Fibroblast of villous mesenchyme (primary cell): ENCODE measurements at regions not wholly inside any gene's neighbourhood (a gene's known extent, or its start where the extent isn't known, plus 50 kb on each side); places are given as distances from the start of the nearest gene placed in this dataset.

ENCODE experiments used
- DNase-seq: peaks from one replicate; pipeline ENCODE4 v3.0.0-alpha.2; 2010; ENCODE audit warnings: low read depth
- H3K4me3 ChIP-seq: 2 replicates; pipeline ENCODE4 v1.5.1; 2011; ENCODE audit warnings: low read depth, mild to moderate bottlenecking, low read length
- CTCF ChIP-seq: IDR thresholded peaks from 2 replicates; pipeline ENCODE4 v1.5.1; 2012; ENCODE audit warnings: low read depth, mild to moderate bottlenecking, low read length; ENCODE audit not compliant: insufficient read depth

- no peak for DNase-seq
- H3K4me3 ChIP-seq: no peak overlapping the region
- TF ChIP-seq CTCF: no peak
Measured at GRCh38 chr18:23363865-23364570, 89.1 kb upstream of the RIOK3 start.

DNA sequence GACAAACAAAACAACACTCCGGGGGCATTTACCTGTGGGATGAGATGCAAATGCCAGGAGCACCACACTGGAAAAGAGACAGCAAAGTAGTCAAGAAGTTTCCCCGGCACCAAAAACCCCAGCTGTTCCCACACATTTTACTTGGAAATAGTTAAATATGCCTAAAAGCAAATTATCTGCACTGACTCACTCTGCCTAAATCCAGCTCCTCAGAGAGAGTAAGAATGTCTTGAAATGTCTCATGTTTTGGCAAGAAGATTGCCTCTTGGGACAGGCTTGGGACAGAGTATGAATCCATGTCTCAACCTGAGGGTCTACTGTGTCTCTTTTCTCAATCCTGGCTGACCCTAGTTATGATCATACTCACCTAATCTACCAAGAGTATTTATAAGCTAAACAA is 87.5 kb upstream of the RIOK3 start:
- DNase-seq: peak; percentile 38
- no peak for TF ChIP-seq CTCF
- H3K4me3 ChIP-seq: no peak overlapping the region

DNA sequence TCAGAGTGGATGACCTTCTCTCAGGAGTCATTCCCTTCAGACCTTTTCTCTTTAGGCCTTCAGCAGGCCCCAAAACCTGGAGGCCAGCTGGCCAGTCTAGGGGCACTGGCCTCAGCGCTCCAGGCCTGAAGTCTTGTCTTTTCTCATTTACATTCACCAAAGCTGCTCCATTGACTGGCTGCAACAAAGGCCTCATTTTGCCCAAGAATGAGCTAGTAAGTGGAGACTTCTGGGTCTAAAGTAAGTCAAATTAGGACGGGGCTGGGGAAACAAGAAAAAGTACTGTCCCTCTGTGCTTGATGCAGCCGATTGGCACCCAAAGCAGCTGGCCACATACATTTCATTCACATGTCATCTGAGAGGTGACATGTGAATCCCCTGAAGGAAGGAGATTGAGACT is 83.8 kb upstream of the RIOK3 start:
- DNase-seq: no peak
- H3K4me3 ChIP-seq: no peak overlapping the region
- no peak for TF ChIP-seq CTCF

GRCh38 chr18:23373570-23373969 is 79.5 kb upstream of the RIOK3 start:
- DNase-seq: no peak
- no peak for TF ChIP-seq CTCF
- no peak overlapping the region for H3K4me3 ChIP-seq

- DNase-seq: peak; percentile 93
- H3K4me3 ChIP-seq: no peak overlapping the region
- TF ChIP-seq CTCF: no peak
Measured at GRCh38 chr18:23377669-23378301, 75.3 kb upstream of the RIOK3 start.

- DNase-seq: peak; percentile 23
- no peak for TF ChIP-seq CTCF
- no peak overlapping the region for H3K4me3 ChIP-seq
Measured at GRCh38 chr18:23378302-23378686, 74.8 kb upstream of the RIOK3 start.
